ENCODE measurements at regions not wholly inside any gene's neighbourhood (a gene's known extent, or its start where the extent isn't known, plus 50 kb on each side); places are given as distances from the start of the nearest gene placed in this dataset.

GRCh38 chr12:65631621-65632111 lies 192.6 kb upstream of the HMGA2 start:
- TF ChIP-seq EZH2 (IDR thresholded peaks at IDR 0.05; ENCODE audit: low read depth) (no peak), CTCF (conservative IDR thresholded peaks at IDR 0.05) (no peak)
- H3K9me2 ChIP-seq (ENCODE audit: insufficient read depth), result no peaks in the 10 kb centered on the region
- no TSS peak for BruUV-seq (replicated peaks)
- H3F3A ChIP-seq (ENCODE audit: insufficient read depth, low read depth), result peaks cover 56% of the 10 kb centered on the region
- DNase-seq, result peak; percentile 66 to 100
- peaks cover 72% of the 10 kb centered on the region for H3K4me1 ChIP-seq (replicated peaks; ENCODE audit: insufficient read depth)
- CTCF ChIA-PET, result interaction anchor here (0.6 kb wide), 1 partner anchor 20 kb away, joined by 3 read pairs; no protein-coding TSS in a partner anchor
- H3K4me2 ChIP-seq, result peak overlapping the region; percentile 71
- POLR2A ChIA-PET (ENCODE audit: unreplicated experiment), result interaction anchor here (0.6 kb wide), 1 partner anchor 200 kb away, joined by 9 read pairs; no protein-coding TSS in a partner anchor
- no peaks in the 10 kb centered on the region for H3K27me3 ChIP-seq (ENCODE audit: insufficient read depth, low read depth)
- H3K36me3 ChIP-seq (ENCODE audit: low read depth), result no peaks in the 10 kb centered on the region
- H3K4me3 ChIP-seq, result peak overlapping the region; percentile 16; the same call in 1 of the 2 replicates
- H3K27ac ChIP-seq, result peak overlapping the region; percentile 99
- no peak overlapping the region for H2AFZ ChIP-seq
- H3K79me2 ChIP-seq (ENCODE audit: low read depth), result no peaks in the 10 kb centered on the region
- intact Hi-C loops (cut with micrococcal nuclease; ENCODE audit: unreplicated experiment), result loop anchor here (1.0 to 10.0 kb wide), 2 partner anchors 27 to 193 kb away; partner anchors contain the start of gene HMGA2
- no peaks in the 10 kb centered on the region for H4K20me1 ChIP-seq (ENCODE audit: insufficient read depth)
- no peaks in the 10 kb centered on the region for H3K9me3 ChIP-seq (ENCODE audit: insufficient read depth, low read depth)

- peak overlapping the region; percentile 16; the same call in 1 of the 2 replicates for H3K4me3 ChIP-seq
- H4K20me1 ChIP-seq (ENCODE audit: insufficient read depth), result no peaks in the 10 kb centered on the region
- POLR2A ChIA-PET (ENCODE audit: unreplicated experiment), result interaction anchor here (0.6 kb wide), 1 partner anchor 200 kb away, joined by 9 read pairs; no protein-coding TSS in a partner anchor
- H3K27ac ChIP-seq, result peak overlapping the region; percentile 99
- CTCF ChIA-PET, result interaction anchor here (0.6 kb wide), 1 partner anchor 20 kb away, joined by 3 read pairs; no protein-coding TSS in a partner anchor
- H3K36me3 ChIP-seq (ENCODE audit: low read depth), result no peaks in the 10 kb centered on the region
- intact Hi-C loops (cut with micrococcal nuclease; ENCODE audit: unreplicated experiment), result loop anchor here (10.0 kb wide), 1 partner anchor 193 kb away; the partner anchor contains the start of gene HMGA2
- H3F3A ChIP-seq (ENCODE audit: insufficient read depth, low read depth), result peaks cover 56% of the 10 kb centered on the region
- no peaks in the 10 kb centered on the region for H3K9me2 ChIP-seq (ENCODE audit: insufficient read depth)
- H2AFZ ChIP-seq, result no peak overlapping the region
- no peaks in the 10 kb centered on the region for H3K27me3 ChIP-seq (ENCODE audit: insufficient read depth, low read depth)
- H3K79me2 ChIP-seq (ENCODE audit: low read depth), result no peaks in the 10 kb centered on the region
- TSS peak; percentile 29 for BruUV-seq (replicated peaks)
- DNase-seq, result peak in 1 of 2 experiments; percentile 44
- TF ChIP-seq CTCF (conservative IDR thresholded peaks at IDR 0.05) (no peak), EZH2 (IDR thresholded peaks at IDR 0.05; ENCODE audit: low read depth) (no peak)
- peak overlapping the region; percentile 71 for H3K4me2 ChIP-seq
- H3K9me3 ChIP-seq (ENCODE audit: insufficient read depth, low read depth), result no peaks in the 10 kb centered on the region
- H3K4me1 ChIP-seq (replicated peaks; ENCODE audit: insufficient read depth), result peaks cover 74% of the 10 kb centered on the region
These were observed 192.0 kb upstream of the HMGA2 start for GRCh38 chr12:65632131-65632855.

GRCh38 chr12:65634061-65634460 lies 190.2 kb upstream of the HMGA2 start:
- Histone ChIP-seq H2AFZ (no peak overlapping the region), H3K79me2 (ENCODE audit: low read depth) (no peaks in the 10 kb centered on the region), H3K4me2 (peak overlapping the region; percentile 29), H3K9me2 (ENCODE audit: insufficient read depth) (no peaks in the 10 kb centered on the region), H3K36me3 (ENCODE audit: low read depth) (no peaks in the 10 kb centered on the region), H3F3A (ENCODE audit: insufficient read depth, low read depth) (peaks cover 56% of the 10 kb centered on the region), H3K27ac (peak overlapping the region; percentile 99), H4K20me1 (ENCODE audit: insufficient read depth) (no peaks in the 10 kb centered on the region), H3K27me3 (ENCODE audit: insufficient read depth, low read depth) (no peaks in the 10 kb centered on the region), H3K4me3 (no peak overlapping the region), H3K9me3 (ENCODE audit: insufficient read depth, low read depth) (peaks cover 3% of the 10 kb centered on the region; the same call in 1 of the 2 replicates), H3K4me1 (replicated peaks; ENCODE audit: insufficient read depth) (peaks cover 71% of the 10 kb centered on the region)
- POLR2A ChIA-PET (ENCODE audit: unreplicated experiment), result no interaction called here
- no TSS peak for BruUV-seq (replicated peaks)
- CTCF ChIA-PET, result no interaction called here
- TF ChIP-seq EZH2 (IDR thresholded peaks at IDR 0.05; ENCODE audit: low read depth) (no peak), CTCF (conservative IDR thresholded peaks at IDR 0.05) (no peak)
- no peak for DNase-seq
- intact Hi-C loops (cut with micrococcal nuclease; ENCODE audit: unreplicated experiment), result loop anchor here (10.0 kb wide), 1 partner anchor 191 kb away; the partner anchor contains the start of gene HMGA2

Data from PC-9 (cell line).